ENCODE measurements at regions not wholly inside any gene's neighbourhood (a gene's known extent, or its start where the extent isn't known, plus 50 kb on each side); places are given as distances from the start of the nearest gene placed in this dataset.
A peak's percentile ranks its signal among the peaks of the same experiment; 100 is the strongest.
"Not testable (repeated sequence)": the region's sequence is repeated elsewhere in the genome, so short reads cannot be mapped to it uniquely, and the experiment has no call there.

DNA sequence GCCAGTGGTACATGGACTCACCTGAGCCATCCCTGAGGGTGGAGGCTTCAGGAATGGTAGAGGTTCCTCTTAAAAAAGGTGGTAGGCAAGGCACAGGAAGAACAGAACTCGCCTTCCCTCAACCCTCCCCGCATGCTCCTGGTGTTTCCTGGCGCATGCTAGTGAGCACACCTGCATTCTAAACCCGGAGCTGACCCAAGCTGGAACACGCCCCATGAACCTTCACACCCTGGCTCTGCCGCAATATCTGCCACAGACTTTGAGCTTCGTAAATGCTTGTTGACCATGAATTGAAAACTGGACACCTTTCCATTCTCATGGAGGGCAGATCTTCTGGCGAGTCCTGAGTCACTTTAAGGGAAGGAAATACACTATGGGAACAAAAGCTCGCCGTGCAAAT lies 601.3 kb upstream of the RAB6C start:
- Histone ChIP-seq H3K36me3 (ENCODE audit: insufficient read depth, low read length) (no peaks in the 10 kb centered on the region), H3K4me3 (ENCODE audit: low read length) (no peak overlapping the region), H3K27me3 (ENCODE audit: insufficient read depth, low read length) (no peaks in the 10 kb centered on the region), H2AFZ (ENCODE audit: low read depth, low read length) (no peak overlapping the region), H3K9me3 (ENCODE audit: low read length) (no peaks in the 10 kb centered on the region), H3K4me1 (ENCODE audit: insufficient read depth, low read length) (no peaks in the 10 kb centered on the region)

DNA sequence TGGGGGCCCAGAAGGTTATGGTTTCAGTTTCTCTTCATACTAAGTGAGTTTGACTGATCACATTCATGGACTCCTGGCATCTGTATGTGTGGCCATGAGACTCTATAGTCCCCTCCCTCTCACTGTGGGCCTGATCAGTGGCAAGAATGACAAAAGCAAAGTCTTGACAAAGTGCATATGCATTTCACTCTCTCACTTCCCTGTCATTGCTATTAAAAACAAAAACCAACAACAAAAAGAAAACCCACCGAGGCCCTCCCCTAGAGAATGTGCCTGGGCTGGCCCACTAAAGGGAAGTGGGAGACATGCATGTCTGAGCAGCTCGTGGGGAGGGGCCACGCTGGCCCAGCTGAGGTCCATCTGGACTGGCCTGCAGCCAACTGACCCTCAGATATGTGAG lies 600.1 kb upstream of the RAB6C start:
- no peak overlapping the region for H2AFZ ChIP-seq (ENCODE audit: low read depth, low read length)
- no peaks in the 10 kb centered on the region for H3K27me3 ChIP-seq (ENCODE audit: insufficient read depth, low read length)
- H3K36me3 ChIP-seq (ENCODE audit: insufficient read depth, low read length): no peaks in the 10 kb centered on the region
- H3K4me1 ChIP-seq (ENCODE audit: insufficient read depth, low read length): no peaks in the 10 kb centered on the region
- no peaks in the 10 kb centered on the region for H3K9me3 ChIP-seq (ENCODE audit: low read length)
- no peak overlapping the region for H3K4me3 ChIP-seq (ENCODE audit: low read length)

DNA sequence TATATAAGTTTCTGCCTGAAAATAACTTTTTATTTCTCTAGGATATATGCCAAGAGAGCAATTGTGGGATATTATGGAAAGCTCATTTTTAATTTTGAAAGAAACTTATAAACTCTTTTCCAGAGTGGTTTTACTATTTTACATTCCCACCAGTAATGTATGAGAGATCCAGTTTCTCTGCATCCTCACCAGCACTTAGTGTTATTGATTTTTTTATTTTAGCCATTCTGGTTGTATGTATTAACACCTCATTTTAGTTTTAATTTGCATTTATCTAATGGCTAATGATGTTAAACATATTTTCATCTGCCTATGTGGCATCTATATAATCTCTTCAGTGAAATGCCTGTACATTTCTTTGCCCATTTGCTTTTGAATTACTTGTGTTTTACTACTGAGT lies 597.7 kb upstream of the RAB6C start:
- H3K9me3 ChIP-seq (ENCODE audit: low read length): no peaks in the 10 kb centered on the region
- no peak overlapping the region for H3K4me3 ChIP-seq (ENCODE audit: low read length)
- H2AFZ ChIP-seq (ENCODE audit: low read depth, low read length): no peak overlapping the region
- H3K4me1 ChIP-seq (ENCODE audit: insufficient read depth, low read length): no peaks in the 10 kb centered on the region
- no peaks in the 10 kb centered on the region for H3K36me3 ChIP-seq (ENCODE audit: insufficient read depth, low read length)
- no peaks in the 10 kb centered on the region for H3K27me3 ChIP-seq (ENCODE audit: insufficient read depth, low read length)

DNA sequence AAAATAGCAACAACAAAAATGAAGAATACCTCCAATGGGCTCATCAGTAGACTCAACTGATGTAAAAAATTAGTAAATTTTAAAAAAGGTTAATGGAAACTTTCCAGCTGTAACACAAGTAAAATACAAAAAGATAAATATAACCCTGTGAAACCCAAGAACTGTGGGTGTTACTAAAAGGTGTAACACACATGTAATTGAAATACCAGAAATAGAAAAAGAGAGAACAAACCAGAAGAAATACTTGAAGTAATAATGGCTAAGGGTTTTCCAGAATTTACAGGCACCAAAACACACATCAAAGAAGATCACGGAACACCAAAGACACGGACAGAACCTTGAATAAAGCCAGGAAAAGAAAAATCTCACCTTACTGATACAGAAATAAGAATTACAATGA lies 590.6 kb upstream of the RAB6C start:
- Histone ChIP-seq H3K4me3 (ENCODE audit: low read length) (no peak overlapping the region), H3K4me1 (ENCODE audit: insufficient read depth, low read length) (no peaks in the 10 kb centered on the region), H3K27me3 (ENCODE audit: insufficient read depth, low read length) (no peaks in the 10 kb centered on the region), H3K9me3 (ENCODE audit: low read length) (no peaks in the 10 kb centered on the region), H3K36me3 (ENCODE audit: insufficient read depth, low read length) (no peaks in the 10 kb centered on the region), H2AFZ (ENCODE audit: low read depth, low read length) (no peak overlapping the region)

DNA sequence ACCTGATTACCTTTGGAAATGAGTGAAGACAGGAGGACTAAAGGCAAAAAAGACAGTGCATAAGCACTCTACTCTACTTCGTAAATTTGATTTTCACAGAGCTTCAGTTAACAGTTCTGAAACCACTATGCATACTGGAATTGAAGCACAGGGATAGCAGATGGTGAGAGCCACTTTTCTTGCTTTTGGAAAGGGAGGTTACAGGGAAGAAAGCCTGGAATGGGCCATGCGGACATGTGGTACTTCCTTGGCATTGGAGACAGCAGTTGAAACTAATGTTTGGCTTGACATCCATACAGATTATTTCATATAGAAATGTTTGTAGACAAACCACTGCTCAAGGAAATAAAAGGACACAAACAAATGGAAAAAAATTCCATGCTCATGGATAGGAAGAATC lies 585.6 kb upstream of the RAB6C start:
- no peak overlapping the region for H2AFZ ChIP-seq (ENCODE audit: low read depth, low read length)
- H3K9me3 ChIP-seq (ENCODE audit: low read length): no peaks in the 10 kb centered on the region
- H3K27me3 ChIP-seq (ENCODE audit: insufficient read depth, low read length): no peaks in the 10 kb centered on the region
- no peak overlapping the region for H3K4me3 ChIP-seq (ENCODE audit: low read length)
- no peaks in the 10 kb centered on the region for H3K36me3 ChIP-seq (ENCODE audit: insufficient read depth, low read length)
- H3K4me1 ChIP-seq (ENCODE audit: insufficient read depth, low read length): no peaks in the 10 kb centered on the region

DNA sequence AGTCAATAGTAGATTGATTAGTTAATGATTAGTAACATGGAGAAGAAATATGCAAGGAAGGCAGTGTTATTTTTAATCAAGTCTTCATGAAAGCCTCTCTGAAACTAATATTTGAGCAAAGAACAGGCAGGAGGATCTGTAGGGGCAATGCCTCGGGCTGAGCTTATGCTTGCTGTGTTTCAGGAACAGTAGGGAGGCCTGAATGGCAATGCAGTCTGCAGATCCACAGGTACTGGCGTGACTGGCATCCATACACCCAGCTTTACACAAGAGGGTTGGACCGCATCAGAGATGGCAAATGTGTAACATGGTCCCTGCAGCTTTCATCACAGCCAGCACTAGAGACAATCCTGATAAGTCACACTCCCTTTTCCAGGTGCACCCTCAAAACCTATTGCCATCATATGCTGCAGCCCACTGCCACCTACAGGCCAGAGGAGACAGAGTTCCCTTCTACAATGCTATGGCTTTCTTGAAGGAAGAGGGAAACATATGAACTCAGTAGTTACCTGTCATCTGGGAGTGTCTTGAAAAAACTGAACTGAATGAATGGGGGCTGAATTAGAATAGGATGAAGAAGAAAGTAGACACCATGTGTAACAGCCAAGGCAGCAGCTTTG lies 582.4 kb upstream of the RAB6C start:
- Histone ChIP-seq H3K4me3 (ENCODE audit: low read length) (no peak overlapping the region), H3K4me1 (ENCODE audit: insufficient read depth, low read length) (no peaks in the 10 kb centered on the region), H3K9me3 (ENCODE audit: low read length) (no peaks in the 10 kb centered on the region), H3K27me3 (ENCODE audit: insufficient read depth, low read length) (no peaks in the 10 kb centered on the region), H2AFZ (ENCODE audit: low read depth, low read length) (no peak overlapping the region), H3K36me3 (ENCODE audit: insufficient read depth, low read length) (no peaks in the 10 kb centered on the region)

DNA sequence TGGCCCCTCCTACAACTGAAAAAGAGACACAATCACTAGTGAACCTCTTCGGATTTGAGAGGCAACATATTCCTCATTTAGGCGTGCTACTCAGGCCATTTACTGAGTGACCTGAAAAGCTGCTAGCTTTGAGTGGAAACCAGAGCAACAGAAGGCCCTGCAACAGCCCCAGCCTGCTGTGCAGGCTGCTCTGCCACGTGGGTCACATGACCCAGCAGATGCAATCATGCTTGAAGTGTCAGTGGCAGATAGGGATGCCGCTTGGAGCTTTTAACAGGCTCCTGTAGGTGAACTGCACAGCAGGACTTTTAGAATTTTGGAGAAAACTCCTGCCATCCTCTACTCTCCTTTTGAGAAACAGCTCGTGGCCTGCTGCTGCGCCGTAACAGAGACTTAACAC lies 578.6 kb upstream of the RAB6C start:
- no peaks in the 10 kb centered on the region for H3K36me3 ChIP-seq (ENCODE audit: insufficient read depth, low read length)
- peak overlapping the region; percentile 17 for H2AFZ ChIP-seq (ENCODE audit: low read depth, low read length)
- no peaks in the 10 kb centered on the region for H3K9me3 ChIP-seq (ENCODE audit: low read length)
- H3K4me3 ChIP-seq (ENCODE audit: low read length): no peak overlapping the region
- no peaks in the 10 kb centered on the region for H3K4me1 ChIP-seq (ENCODE audit: insufficient read depth, low read length)
- H3K27me3 ChIP-seq (ENCODE audit: insufficient read depth, low read length): no peaks in the 10 kb centered on the region

DNA sequence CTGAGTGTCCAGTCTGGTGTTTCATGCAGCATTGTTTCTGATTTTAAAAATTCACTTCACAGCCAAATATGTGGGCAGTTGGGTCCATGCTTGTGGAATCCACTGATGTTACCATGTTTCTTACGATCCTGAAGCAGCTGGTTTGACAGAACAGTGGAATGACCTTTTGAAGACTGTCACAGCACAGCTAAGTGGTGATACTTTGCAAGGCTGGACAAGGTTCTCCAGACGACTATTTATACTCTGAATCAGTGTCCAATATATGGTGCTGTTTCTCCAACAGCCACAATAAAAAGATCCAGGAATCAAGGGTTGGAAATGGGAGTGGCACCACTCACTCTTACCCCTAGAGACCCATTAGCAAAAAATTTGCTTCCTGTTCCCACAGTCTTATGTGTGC lies 577.4 kb upstream of the RAB6C start:
- no peaks in the 10 kb centered on the region for H3K4me1 ChIP-seq (ENCODE audit: insufficient read depth, low read length)

DNA sequence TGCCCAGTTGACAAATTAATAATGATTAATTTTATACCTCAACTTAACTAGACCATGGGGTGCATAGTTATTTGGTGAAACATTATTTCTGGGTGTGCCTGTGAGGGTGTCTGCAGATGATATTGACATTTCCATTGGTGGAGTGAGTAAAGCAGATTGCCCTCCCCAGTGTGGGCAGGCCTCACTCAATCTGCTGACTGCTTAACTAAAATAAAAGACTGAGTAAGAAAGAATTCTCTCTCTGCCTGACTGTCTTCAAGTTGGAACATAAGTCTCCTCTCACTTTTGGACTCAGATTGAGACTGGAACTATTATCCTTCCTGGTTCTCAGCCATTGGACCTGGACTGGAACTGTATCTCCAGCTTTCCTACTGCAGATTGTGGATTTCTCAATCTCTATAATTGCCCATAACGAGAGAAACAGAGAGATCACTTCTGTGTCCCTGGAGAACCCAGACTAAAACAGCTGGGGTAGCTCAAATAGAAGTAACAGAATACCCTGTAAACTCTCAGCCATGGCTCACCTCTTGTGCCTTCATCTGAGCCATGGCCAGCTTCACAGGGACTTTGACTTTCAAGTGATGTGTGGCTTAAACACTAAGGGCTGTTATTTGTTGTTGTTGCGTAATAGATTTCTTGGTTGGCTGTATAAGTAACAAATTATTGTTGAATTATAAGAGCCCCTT lies 575.3 kb upstream of the RAB6C start:
- Histone ChIP-seq H3K9me3 (ENCODE audit: low read length) (no peaks in the 10 kb centered on the region), H2AFZ (ENCODE audit: low read depth, low read length) (no peak overlapping the region), H3K4me3 (ENCODE audit: low read length) (no peak overlapping the region), H3K27me3 (ENCODE audit: insufficient read depth, low read length) (no peaks in the 10 kb centered on the region), H3K4me1 (ENCODE audit: insufficient read depth, low read length) (no peaks in the 10 kb centered on the region), H3K36me3 (ENCODE audit: insufficient read depth, low read length) (no peaks in the 10 kb centered on the region)

More for the DNA sequence above, 577.4 kb upstream of the RAB6C start:
- H3K4me3 ChIP-seq (ENCODE audit: low read length): no peak overlapping the region
- no peaks in the 10 kb centered on the region for H3K9me3 ChIP-seq (ENCODE audit: low read length)
- no peaks in the 10 kb centered on the region for H3K36me3 ChIP-seq (ENCODE audit: insufficient read depth, low read length)
- H2AFZ ChIP-seq (ENCODE audit: low read depth, low read length): no peak overlapping the region
- H3K27me3 ChIP-seq (ENCODE audit: insufficient read depth, low read length): no peaks in the 10 kb centered on the region

DNA sequence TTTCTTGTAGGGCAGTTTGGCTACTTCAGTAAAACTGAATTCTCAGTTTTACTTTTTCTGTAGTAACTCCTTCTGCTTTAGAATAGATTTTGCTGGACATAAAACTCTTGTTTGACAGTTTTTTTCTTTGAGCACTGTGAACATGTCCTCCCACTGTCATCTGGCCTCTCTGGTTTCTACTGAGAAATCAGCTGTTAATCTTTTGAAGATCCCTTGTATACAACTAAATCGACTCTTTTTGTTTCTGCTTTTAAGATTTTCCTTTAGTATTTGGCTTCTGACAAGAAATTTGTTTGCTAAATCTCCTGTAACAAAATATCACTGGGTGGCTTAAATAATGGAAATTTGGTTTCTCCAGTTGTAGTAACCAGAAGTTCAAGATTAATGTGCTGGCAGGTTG lies 570.9 kb upstream of the RAB6C start:
- H3K9me3 ChIP-seq (ENCODE audit: low read length): no peaks in the 10 kb centered on the region
- no peak overlapping the region for H2AFZ ChIP-seq (ENCODE audit: low read depth, low read length)
- no peaks in the 10 kb centered on the region for H3K4me1 ChIP-seq (ENCODE audit: insufficient read depth, low read length)
- no peak overlapping the region for H3K4me3 ChIP-seq (ENCODE audit: low read length)
- no peaks in the 10 kb centered on the region for H3K36me3 ChIP-seq (ENCODE audit: insufficient read depth, low read length)
- H3K27me3 ChIP-seq (ENCODE audit: insufficient read depth, low read length): no peaks in the 10 kb centered on the region

DNA sequence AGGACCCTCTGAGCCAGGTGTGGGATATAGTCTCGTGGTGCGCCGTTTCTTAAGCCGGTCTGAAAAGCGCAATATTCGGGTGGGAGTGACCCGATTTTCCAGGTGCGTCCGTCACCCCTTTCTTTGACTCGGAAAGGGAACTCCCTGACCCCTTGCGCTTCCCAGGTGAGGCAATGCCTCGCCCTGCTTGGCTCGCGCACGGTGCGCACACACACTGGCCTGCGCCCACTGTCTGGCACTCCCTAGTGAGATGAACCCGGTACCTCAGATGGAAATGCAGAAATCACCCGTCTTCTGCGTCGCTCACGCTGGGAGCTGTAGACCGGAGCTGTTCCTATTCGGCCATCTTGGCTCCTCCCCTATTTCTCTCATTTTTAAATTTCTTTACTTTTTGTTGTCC lies 562.4 kb upstream of the RAB6C start:
- not testable (repeated sequence) for H3K9me3 ChIP-seq (ENCODE audit: low read length); H3K4me3 ChIP-seq (ENCODE audit: low read length); H3K36me3 ChIP-seq (ENCODE audit: insufficient read depth, low read length); H3K4me1 ChIP-seq (ENCODE audit: insufficient read depth, low read length); H3K27me3 ChIP-seq (ENCODE audit: insufficient read depth, low read length); H2AFZ ChIP-seq (ENCODE audit: low read depth, low read length)

DNA sequence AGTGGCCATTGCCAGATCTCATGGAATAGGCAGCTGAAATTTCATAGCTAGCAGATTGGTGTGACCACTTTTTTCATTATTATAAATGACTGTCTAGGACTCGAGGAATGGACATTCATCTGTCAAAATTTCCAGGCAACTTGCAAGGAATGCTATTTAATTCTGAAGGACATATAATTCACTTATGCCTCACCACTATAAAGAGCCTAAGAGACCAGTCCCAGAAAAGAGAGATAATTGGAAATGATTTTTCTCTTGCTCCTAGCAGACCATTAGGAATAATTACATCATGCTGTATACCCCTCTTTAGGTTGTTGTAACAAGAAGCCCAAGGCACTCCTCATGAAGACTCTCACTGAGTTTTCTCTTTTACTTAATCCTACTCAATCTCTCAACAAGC lies 557.4 kb upstream of the RAB6C start:
- no peaks in the 10 kb centered on the region for H3K9me3 ChIP-seq (ENCODE audit: low read length)
- no peak overlapping the region for H2AFZ ChIP-seq (ENCODE audit: low read depth, low read length)
- H3K4me3 ChIP-seq (ENCODE audit: low read length): no peak overlapping the region

DNA sequence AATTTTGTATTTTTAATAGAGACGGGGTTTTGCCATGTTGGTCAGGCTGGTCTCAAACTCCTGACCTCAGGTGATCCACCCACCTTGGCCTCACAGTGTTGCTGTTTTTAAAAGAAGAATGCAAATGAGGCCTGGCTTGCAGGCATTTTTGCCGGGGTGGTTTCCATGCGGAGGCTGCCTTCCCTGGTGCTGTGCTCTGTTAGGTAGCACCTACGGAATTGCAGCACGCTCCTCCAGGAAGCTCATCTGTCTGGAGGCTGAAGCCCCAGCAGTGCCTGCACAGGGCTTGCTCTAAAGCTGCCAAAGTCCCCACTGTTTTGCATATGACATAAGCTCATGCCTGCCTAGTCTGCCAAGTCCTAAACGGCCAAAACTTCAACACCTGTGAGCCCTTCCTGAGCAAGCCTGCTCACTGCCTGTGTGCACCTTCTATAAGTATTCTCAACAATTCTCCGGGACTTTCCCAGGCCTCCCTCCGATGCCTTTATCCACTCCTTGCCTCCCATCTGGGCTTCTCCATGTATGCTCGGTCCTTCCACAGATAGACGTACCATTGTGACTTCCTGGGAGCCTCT lies 551.3 kb upstream of the RAB6C start:
- Histone ChIP-seq H3K9me3 (ENCODE audit: low read length) (no peaks in the 10 kb centered on the region), H3K4me1 (ENCODE audit: insufficient read depth, low read length) (no peaks in the 10 kb centered on the region), H3K27me3 (ENCODE audit: insufficient read depth, low read length) (peaks cover 2% of the 10 kb centered on the region), H3K4me3 (ENCODE audit: low read length) (no peak overlapping the region), H3K36me3 (ENCODE audit: insufficient read depth, low read length) (no peaks in the 10 kb centered on the region), H2AFZ (ENCODE audit: low read depth, low read length) (no peak overlapping the region)

More for the DNA sequence above, 557.4 kb upstream of the RAB6C start:
- Histone ChIP-seq H3K36me3 (ENCODE audit: insufficient read depth, low read length) (no peaks in the 10 kb centered on the region), H3K27me3 (ENCODE audit: insufficient read depth, low read length) (no peaks in the 10 kb centered on the region), H3K4me1 (ENCODE audit: insufficient read depth, low read length) (no peaks in the 10 kb centered on the region)

DNA sequence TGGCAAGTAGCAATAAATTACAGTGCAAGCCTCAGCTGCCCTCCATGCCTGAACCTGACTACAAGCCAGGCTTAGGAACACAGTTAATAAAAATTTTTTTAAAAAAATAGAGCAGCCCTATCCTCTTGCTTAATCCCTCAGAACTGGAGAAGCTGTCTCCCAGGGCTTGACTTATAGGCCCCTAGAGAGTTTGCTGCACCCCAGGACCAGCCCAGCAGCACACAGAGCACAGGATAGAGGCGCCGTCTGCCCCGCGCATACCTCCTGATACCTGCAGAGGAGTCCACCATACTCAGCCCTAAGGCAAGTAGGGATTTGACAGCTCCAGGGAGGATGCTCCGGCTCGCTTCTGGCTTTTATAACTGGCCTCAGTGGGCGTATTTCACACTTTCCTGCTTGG lies 548.6 kb upstream of the RAB6C start:
- H2AFZ ChIP-seq (ENCODE audit: low read depth, low read length): no peak overlapping the region
- no peaks in the 10 kb centered on the region for H3K36me3 ChIP-seq (ENCODE audit: insufficient read depth, low read length)
- no peak overlapping the region for H3K4me3 ChIP-seq (ENCODE audit: low read length)
- H3K4me1 ChIP-seq (ENCODE audit: insufficient read depth, low read length): no peaks in the 10 kb centered on the region
- H3K27me3 ChIP-seq (ENCODE audit: insufficient read depth, low read length): peaks cover 2% of the 10 kb centered on the region
- no peaks in the 10 kb centered on the region for H3K9me3 ChIP-seq (ENCODE audit: low read length)
